ENCODE measurements at regions not wholly inside any gene's neighbourhood (a gene's known extent, or its start where the extent isn't known, plus 50 kb on each side); places are given as distances from the start of the nearest gene placed in this dataset.

DNA sequence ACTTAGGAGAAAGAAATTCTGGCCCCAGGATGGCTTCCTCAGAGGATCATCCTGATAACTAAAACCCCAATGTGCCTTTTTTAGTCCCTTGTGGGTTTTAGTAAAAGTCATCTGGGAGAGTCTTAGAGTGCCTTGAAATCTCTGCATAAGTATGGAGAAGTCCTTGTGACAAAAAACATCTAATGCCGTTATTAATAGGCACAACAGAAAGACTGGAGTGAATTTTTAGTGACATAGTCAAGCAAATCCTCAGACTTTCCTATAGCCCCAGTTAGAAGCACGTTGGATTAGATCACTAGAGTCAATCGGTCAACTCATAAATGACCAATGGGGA, 108.2 kb upstream of the MPDZ start:
- H3K36me3 ChIP-seq (ENCODE audit: control insufficient read depth, low read length) = no peaks in the 10 kb centered on the region
- H3K4me3 ChIP-seq (ENCODE audit: low read length) = no peak overlapping the region
- peaks cover 4% of the 10 kb centered on the region; the same call in 1 of the 2 replicates for H3K4me1 ChIP-seq (ENCODE audit: control insufficient read depth, low read length)
- no peaks in the 10 kb centered on the region for H3K27me3 ChIP-seq (ENCODE audit: control insufficient read depth, low read length)
- H3K9me2 ChIP-seq (replicated peaks; ENCODE audit: control insufficient read depth, low read length) = no peaks in the 10 kb centered on the region
- no peak overlapping the region for H3K27ac ChIP-seq (ENCODE audit: low read depth, low read length)
- H3K9me3 ChIP-seq (ENCODE audit: control insufficient read depth, insufficient read depth, low read length) = no peaks in the 10 kb centered on the region
- TF ChIP-seq EZH2phosphoT487 (IDR thresholded peaks at IDR 0.05; ENCODE audit: borderline replicate concordance, low read length) (no peak), CTCF (IDR thresholded peaks at IDR 0.05; ENCODE audit: low read depth, low read length, poor library complexity, severe bottlenecking) (no peak)
- H3F3A ChIP-seq (ENCODE audit: control insufficient read depth, insufficient read depth) = no peaks in the 10 kb centered on the region
- no peaks in the 10 kb centered on the region for H3K79me2 ChIP-seq (ENCODE audit: control insufficient read depth, low read length)
- no peak overlapping the region for H3K4me2 ChIP-seq (ENCODE audit: low read length)
- no peaks in the 10 kb centered on the region for H4K20me1 ChIP-seq (ENCODE audit: control insufficient read depth, insufficient read depth, low read depth, low read length)

GRCh38 chr9:13386935-13387733, 107.6 kb upstream of the MPDZ start:
- TF ChIP-seq EZH2phosphoT487 (IDR thresholded peaks at IDR 0.05; ENCODE audit: borderline replicate concordance, low read length) = no peak
- TF ChIP-seq CTCF (IDR thresholded peaks at IDR 0.05; ENCODE audit: low read depth, low read length, poor library complexity, severe bottlenecking) = no peak
- Histone ChIP-seq H3K36me3 (ENCODE audit: control insufficient read depth, low read length) (no peaks in the 10 kb centered on the region), H3K9me2 (replicated peaks; ENCODE audit: control insufficient read depth, low read length) (no peaks in the 10 kb centered on the region), H3K4me2 (ENCODE audit: low read length) (no peak overlapping the region), H3K4me1 (ENCODE audit: control insufficient read depth, low read length) (peaks cover 4% of the 10 kb centered on the region; the same call in 1 of the 2 replicates), H4K20me1 (ENCODE audit: control insufficient read depth, insufficient read depth, low read depth, low read length) (no peaks in the 10 kb centered on the region), H3K9me3 (ENCODE audit: control insufficient read depth, insufficient read depth, low read length) (no peaks in the 10 kb centered on the region), H3K79me2 (ENCODE audit: control insufficient read depth, low read length) (no peaks in the 10 kb centered on the region), H3F3A (ENCODE audit: control insufficient read depth, insufficient read depth) (no peaks in the 10 kb centered on the region), H3K4me3 (ENCODE audit: low read length) (no peak overlapping the region), H3K27me3 (ENCODE audit: control insufficient read depth, low read length) (no peaks in the 10 kb centered on the region), H3K27ac (ENCODE audit: low read depth, low read length) (no peak overlapping the region)

DNA sequence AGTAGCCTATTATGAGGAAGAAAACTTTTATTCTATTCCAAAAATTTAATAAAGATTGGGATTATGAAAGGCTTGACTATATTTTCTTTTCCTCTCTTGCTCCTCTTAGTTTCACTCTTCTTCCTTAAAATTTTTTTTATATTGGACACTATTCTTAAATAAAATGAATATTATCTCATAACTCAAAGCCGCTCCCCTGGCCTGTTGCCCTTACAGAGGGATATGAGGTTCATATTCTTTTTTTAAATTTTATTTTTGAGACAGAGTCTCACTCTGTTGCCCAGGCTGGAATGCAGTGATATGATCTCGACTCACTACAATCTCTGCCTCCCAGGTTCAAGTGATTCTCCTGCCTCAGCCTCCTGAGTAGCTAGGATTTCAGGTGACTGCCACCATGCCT, 106.8 kb upstream of the MPDZ start:
- no peaks in the 10 kb centered on the region for H3K9me3 ChIP-seq (ENCODE audit: control insufficient read depth, insufficient read depth, low read length)
- H3K4me1 ChIP-seq (ENCODE audit: control insufficient read depth, low read length) = peaks cover 4% of the 10 kb centered on the region; the same call in 1 of the 2 replicates
- H3K27ac ChIP-seq (ENCODE audit: low read depth, low read length) = no peak overlapping the region
- H3K9me2 ChIP-seq (replicated peaks; ENCODE audit: control insufficient read depth, low read length) = no peaks in the 10 kb centered on the region
- H4K20me1 ChIP-seq (ENCODE audit: control insufficient read depth, insufficient read depth, low read depth, low read length) = no peaks in the 10 kb centered on the region
- H3K4me2 ChIP-seq (ENCODE audit: low read length) = no peak overlapping the region
- TF ChIP-seq EZH2phosphoT487 (IDR thresholded peaks at IDR 0.05; ENCODE audit: borderline replicate concordance, low read length) (no peak), CTCF (IDR thresholded peaks at IDR 0.05; ENCODE audit: low read depth, low read length, poor library complexity, severe bottlenecking) (no peak)
- H3K36me3 ChIP-seq (ENCODE audit: control insufficient read depth, low read length) = no peaks in the 10 kb centered on the region
- no peaks in the 10 kb centered on the region for H3K27me3 ChIP-seq (ENCODE audit: control insufficient read depth, low read length)
- no peaks in the 10 kb centered on the region for H3K79me2 ChIP-seq (ENCODE audit: control insufficient read depth, low read length)
- no peak overlapping the region for H3K4me3 ChIP-seq (ENCODE audit: low read length)
- H3F3A ChIP-seq (ENCODE audit: control insufficient read depth, insufficient read depth) = no peaks in the 10 kb centered on the region

Measured in DOHH2 (cell line).